22Rv1 (cell line): ENCODE measurements at regions not wholly inside any gene's neighbourhood (a gene's known extent, or its start where the extent isn't known, plus 50 kb on each side); places are given as distances from the start of the nearest gene placed in this dataset.
"Not testable (repeated sequence)": the region's sequence is repeated elsewhere in the genome, so short reads cannot be mapped to it uniquely, and the experiment has no call there.

Source experiments
- H3K27ac ChIP-seq: fragments of 450-650 bp; 2 replicates; pipeline ENCODE4 v1.5.1; 2017

DNA sequence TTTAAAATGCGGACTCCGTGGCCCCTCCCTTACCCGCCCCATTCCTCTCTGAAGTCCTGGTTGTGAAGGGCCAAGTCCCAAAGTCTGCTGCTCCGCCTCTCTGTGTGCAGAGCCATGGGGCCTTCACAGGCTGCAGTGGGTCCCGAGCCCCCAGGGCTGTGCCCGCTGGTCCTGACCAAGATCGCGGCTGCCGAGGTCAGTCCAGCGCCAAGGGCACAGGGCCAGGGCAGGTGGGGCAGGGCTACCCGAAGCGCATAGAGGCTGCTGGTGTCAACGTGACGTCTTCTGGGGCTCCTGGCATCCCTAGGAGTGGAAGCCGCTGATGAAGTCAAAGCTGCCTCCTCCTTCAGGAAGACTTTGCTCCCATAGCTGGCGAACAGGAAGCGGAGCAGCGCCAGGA lies 858.8 kb downstream of the TUBA3C start:
- H3K27ac ChIP-seq: not testable (repeated sequence)

DNA sequence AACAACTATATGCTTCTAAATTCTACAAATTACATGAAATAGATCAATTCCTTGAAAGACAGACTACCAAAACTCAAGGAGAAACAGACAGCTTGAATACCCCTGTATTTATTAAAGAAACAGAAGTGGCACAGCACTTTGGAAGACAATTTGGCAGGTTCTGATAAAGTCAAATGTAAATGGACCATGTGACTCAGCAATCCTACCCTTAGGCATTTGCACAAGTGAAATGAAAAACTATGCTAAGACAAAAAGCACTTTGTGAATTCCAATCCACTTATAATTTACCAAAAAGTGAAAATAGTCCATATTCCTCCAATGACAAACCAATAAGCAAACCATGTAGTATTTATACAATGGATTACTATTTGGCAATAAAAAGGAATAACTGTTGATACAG lies 862.0 kb downstream of the TUBA3C start:
- H3K27ac ChIP-seq: not testable (repeated sequence)

- H3K27ac ChIP-seq: not testable (repeated sequence)
Measured at GRCh38 chr13:18303240-18303813, 878.3 kb downstream of the TUBA3C start.

- not testable (repeated sequence) for H3K27ac ChIP-seq
Measured at GRCh38 chr13:18300968-18301367, 880.7 kb downstream of the TUBA3C start.

GRCh38 chr13:18297359-18297758 lies 884.3 kb downstream of the TUBA3C start:
- H3K27ac ChIP-seq: not testable (repeated sequence)

DNA sequence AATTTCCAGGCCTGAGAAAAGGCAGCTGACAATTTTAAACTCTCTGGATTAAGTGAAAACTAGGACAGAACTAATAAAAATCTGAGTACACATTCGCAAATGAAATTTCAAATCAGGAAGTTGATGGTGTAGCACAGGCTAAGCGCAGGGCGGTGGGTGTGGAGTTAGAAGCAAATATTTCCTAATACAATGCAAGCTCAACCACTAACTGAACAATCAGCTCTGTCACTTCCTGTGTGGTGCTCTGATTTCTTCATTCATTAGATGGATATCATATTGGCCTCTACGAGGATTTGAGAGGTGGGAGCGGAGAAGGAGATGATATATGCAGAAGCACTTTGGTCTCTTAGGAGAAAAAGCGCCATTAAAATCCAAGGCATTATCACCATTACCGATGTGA lies 885.0 kb downstream of the TUBA3C start:
- not testable (repeated sequence) for H3K27ac ChIP-seq

- not testable (repeated sequence) for H3K27ac ChIP-seq
Measured at GRCh38 chr13:18294311-18294710, 887.3 kb downstream of the TUBA3C start.

GRCh38 chr13:18286848-18287247 lies 894.8 kb downstream of the TUBA3C start:
- not testable (repeated sequence) for H3K27ac ChIP-seq

GRCh38 chr13:18285663-18286062 lies 896.0 kb downstream of the TUBA3C start:
- H3K27ac ChIP-seq: not testable (repeated sequence)

GRCh38 chr13:18284040-18284439 lies 897.6 kb downstream of the TUBA3C start:
- not testable (repeated sequence) for H3K27ac ChIP-seq

DNA sequence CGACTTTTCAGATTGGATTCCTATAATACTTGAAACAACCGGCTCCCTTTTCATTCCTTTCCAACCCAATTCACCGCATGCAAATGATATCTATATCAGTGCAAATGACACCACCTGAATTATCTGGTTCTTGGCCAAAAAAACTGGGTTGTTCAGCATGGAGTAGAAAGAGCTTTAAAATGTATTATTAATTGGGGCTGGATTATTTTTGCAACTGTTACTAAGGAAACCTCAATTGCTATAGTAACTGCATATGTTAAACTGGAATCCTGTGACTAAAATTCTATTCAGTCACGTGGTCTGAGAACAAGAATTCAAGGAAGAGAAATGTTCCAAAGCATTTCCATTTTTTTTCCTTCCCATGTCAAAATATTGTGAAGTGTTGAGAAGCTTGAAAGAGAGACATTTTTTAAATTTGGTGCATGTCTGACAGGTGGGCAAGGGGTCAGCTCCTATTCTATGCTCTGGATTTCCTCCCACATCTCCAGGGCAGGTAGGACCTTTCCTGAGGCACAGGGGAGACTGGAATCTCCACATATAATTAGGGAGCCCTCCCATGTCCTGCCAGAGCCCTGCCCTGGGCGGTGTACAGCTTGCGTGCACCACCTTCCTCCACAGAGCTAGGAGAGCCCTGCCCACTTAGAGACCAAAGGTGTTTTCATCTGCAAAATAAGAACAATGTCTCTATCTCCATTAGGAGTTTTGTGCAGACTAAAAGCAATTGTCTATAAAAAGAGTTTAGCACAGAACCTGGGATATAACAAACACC lies 899.6 kb downstream of the TUBA3C start:
- not testable (repeated sequence) for H3K27ac ChIP-seq

DNA sequence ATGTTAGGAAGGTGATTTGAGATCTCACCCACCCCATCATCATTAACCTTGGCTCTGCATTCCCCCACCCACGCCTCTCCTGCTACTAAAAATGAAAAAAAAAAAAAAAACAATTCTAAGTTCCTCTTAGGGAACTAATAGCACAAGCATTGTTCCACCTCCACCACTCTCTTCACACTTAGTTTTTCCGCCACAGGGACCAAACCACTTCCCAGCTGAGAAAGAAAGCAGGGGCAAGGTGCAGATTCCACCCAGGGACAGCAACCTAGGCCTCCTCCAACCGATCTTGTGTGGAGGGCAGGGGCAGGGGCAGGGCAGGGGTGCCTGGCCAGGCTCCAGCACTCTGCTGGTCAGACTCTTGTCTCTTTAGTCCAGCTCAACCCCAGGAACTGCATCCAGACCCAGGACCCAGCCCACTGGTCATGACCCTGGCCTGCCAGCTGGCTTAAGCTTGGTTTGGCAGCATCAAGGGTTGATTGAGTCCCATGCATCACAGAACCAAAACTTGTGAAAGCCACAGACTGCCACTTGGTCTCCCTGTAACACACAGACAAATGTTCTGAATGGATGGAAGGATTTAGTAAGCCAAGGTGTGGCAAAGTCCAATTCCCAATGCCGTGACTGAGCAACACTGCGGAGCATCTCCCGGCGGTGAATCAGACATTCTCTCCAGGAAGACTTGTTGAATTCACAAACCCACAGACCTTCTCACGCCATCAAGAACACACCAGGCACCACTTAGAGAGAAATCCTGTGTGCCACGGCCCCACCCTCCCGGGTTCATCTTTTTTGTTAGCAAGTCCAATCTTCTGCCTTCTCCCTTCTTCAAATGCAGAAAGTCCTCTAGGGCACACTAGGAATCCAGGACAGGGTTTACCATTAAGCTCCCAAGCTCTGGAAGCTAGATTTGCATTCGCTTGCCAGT lies 900.5 kb downstream of the TUBA3C start:
- not testable (repeated sequence) for H3K27ac ChIP-seq

- H3K27ac ChIP-seq: not testable (repeated sequence)
Measured at GRCh38 chr13:18279971-18280370, 901.7 kb downstream of the TUBA3C start.

GRCh38 chr13:18277372-18277771 lies 904.3 kb downstream of the TUBA3C start:
- H3K27ac ChIP-seq: not testable (repeated sequence)

- not testable (repeated sequence) for H3K27ac ChIP-seq
Measured at GRCh38 chr13:18276280-18276679, 905.3 kb downstream of the TUBA3C start.

DNA sequence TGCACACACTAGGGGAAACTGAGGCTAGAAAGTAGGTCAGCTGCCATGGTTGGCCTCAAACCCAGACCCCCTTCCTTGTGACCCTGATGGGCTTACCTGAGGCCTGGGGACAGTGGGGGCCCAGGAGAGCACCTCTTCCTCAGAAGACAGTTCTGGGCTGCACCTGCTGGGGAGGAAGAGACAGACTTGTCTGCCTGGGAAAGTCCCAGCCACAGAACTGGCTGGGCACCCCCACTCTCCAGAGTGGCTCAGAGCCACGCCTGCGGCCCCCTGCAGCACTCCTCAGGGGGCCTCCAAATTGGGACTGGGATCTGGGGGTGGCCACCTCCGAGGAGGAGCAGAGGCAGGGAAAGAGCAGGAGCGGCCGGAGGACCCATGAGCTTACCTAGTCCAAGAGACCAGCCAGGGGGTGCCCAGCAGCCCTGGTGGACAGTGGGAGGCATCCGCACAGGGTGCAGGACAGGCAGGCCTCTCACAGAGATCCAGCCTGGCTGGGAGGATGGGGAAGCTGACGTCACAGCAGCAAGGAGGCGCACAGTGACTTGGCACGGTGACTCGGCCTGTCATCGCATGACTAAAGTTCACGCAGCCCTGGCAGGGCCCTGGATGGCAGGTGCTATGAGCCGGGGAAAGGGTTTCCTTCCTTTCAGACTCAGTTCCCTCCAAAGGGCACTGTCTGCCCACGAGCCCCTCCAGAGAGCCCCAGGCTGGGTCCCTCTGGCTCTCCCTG lies 907.7 kb downstream of the TUBA3C start:
- not testable (repeated sequence) for H3K27ac ChIP-seq

DNA sequence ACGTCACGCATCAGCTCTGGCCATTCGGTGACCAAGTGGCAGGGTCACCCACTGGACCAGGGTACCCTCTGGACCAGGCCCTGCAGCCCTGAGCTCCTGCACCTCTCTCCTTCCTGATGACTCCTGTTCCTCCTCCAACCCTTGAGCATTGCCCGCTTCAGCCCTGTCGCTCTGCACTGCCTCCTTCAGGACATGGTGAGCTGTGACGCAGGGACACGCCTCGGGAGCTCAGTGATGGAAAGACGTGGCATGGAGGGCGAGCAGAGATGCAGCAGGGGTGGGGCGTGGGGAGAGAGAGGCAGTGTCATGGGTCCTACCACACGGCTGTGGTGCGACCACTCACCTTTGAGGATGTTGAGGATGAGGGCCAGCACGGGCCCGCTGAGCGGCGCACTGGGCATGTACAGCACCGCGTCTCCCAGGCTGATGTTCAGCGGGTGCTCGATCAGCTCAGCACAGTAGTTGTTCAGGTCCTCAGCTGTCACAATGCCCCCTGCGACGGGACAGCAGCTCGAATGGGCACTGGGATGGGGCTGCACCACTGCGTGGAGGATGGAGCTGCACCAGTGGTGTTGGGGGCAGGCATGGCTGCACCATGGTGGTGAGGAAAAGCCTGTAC lies 922.7 kb downstream of the TUBA3C start:
- H3K27ac ChIP-seq: not testable (repeated sequence)

DNA sequence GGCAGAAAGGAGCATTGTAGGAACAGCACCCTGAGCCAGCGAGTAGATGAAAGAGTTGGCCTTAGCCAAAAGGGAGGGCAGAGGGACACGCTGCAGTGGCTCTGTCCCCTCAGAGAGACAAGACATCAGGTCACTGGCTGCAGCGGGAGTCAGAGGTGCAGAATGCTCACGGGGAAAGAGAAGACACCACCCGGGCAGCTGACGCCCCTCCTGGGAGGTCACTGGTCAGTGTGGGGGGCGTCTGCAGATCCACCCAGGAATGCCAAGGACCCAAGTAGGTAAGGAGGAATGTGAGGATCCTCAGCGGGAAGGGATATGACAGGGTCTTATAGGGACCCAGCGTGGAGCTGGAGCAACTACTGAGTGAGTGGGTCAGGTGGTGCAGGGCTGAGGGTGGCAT lies 923.9 kb downstream of the TUBA3C start:
- H3K27ac ChIP-seq: not testable (repeated sequence)
